SK-N-SH (cell line): ENCODE measurements at regions not wholly inside any gene's neighbourhood (a gene's known extent, or its start where the extent isn't known, plus 50 kb on each side); places are given as distances from the start of the nearest gene placed in this dataset.

Source experiments
- ELF1 ChIP-seq: IDR thresholded peaks from 2 replicates; pipeline ENCODE4 v1.4.0; 2012
- FOXJ3 ChIP-seq: sonication (generic); formaldehyde crosslinking; IDR thresholded peaks from 2 replicates; pipeline ENCODE4 v1.5.1; 2020; ENCODE audit warnings: mild to moderate bottlenecking, missing genetic modification reagents
- FOXM1 ChIP-seq: IDR thresholded peaks from 2 replicates; pipeline ENCODE4 v1.4.0; 2012; ENCODE audit warnings: low read depth, mild to moderate bottlenecking
- POLR2AphosphoS5 ChIP-seq: IDR thresholded peaks from 2 replicates; pipeline ENCODE4 v1.6.1; 2012; ENCODE audit warnings: low read depth, low read length
- RCOR1 ChIP-seq: fragments of 150-350 bp; IDR thresholded peaks from 2 replicates; pipeline ENCODE4 v1.6.1; 2017; ENCODE audit warnings: antibody characterized with exemption, low read length
- RFX5 ChIP-seq: IDR thresholded peaks from 2 replicates; pipeline ENCODE4 v1.6.1; 2012; ENCODE audit warnings: mild to moderate bottlenecking, improper control_type of control experiment, low read length
- YY1 ChIP-seq: IDR thresholded peaks from 2 replicates; pipeline ENCODE4 v1.4.0; 2012; ENCODE audit warnings: low read depth, mild to moderate bottlenecking
- TF ChIP-seq, protein P1 (sequence below): fragments of 200-600 bp; sonication (generic); IDR thresholded peaks from 2 replicates; pipeline ENCODE4 v1.6.1; 2017; ENCODE audit warnings: antibody characterized with exemption, mild to moderate bottlenecking, moderate library complexity
- TF ChIP-seq, protein P2 (sequence below): IDR thresholded peaks from 2 replicates; pipeline ENCODE4 v1.6.1; 2012; ENCODE audit warnings: mild to moderate bottlenecking, low read depth, low read length, moderate library complexity
- TF ChIP-seq, protein P3 (sequence below): fragments of 150-350 bp; IDR thresholded peaks from 2 replicates; pipeline ENCODE4 v1.6.1; 2016; ENCODE audit warnings: mild to moderate bottlenecking, low read depth, low read length
- TF ChIP-seq, protein P4 (sequence below): fragments of 150-350 bp; IDR thresholded peaks from 2 replicates; pipeline ENCODE4 v1.6.1; 2017; ENCODE audit warnings: antibody characterized with exemption, low read length, low read depth, borderline replicate concordance

DNA sequence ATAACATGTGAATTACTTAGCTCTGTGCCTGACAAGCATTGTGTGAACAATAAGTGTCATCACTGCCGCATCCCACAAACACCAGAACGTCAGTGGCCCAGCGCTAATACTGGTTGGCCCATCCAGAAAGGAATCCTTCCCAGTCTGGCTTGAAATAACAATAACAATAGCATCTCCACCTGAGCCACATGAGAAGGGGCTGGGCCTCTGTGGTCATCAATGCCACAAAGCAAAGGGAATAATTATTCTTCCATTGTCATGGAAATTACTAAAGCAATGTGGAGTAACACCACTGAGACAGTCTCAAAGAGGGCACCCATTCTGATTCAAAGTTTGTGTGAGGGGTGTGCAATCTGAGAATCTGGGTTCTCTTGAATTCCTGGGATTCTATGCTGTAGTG lies 105.7 kb upstream of the INHBA start:
- TF ChIP-seq FOXJ3, result no peak
- TF ChIP-seq, protein P1, sequence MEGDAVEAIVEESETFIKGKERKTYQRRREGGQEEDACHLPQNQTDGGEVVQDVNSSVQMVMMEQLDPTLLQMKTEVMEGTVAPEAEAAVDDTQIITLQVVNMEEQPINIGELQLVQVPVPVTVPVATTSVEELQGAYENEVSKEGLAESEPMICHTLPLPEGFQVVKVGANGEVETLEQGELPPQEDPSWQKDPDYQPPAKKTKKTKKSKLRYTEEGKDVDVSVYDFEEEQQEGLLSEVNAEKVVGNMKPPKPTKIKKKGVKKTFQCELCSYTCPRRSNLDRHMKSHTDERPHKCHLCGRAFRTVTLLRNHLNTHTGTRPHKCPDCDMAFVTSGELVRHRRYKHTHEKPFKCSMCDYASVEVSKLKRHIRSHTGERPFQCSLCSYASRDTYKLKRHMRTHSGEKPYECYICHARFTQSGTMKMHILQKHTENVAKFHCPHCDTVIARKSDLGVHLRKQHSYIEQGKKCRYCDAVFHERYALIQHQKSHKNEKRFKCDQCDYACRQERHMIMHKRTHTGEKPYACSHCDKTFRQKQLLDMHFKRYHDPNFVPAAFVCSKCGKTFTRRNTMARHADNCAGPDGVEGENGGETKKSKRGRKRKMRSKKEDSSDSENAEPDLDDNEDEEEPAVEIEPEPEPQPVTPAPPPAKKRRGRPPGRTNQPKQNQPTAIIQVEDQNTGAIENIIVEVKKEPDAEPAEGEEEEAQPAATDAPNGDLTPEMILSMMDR, result no peak
- no peak for TF ChIP-seq RFX5
- no peak for TF ChIP-seq RCOR1
- TF ChIP-seq, protein P2, sequence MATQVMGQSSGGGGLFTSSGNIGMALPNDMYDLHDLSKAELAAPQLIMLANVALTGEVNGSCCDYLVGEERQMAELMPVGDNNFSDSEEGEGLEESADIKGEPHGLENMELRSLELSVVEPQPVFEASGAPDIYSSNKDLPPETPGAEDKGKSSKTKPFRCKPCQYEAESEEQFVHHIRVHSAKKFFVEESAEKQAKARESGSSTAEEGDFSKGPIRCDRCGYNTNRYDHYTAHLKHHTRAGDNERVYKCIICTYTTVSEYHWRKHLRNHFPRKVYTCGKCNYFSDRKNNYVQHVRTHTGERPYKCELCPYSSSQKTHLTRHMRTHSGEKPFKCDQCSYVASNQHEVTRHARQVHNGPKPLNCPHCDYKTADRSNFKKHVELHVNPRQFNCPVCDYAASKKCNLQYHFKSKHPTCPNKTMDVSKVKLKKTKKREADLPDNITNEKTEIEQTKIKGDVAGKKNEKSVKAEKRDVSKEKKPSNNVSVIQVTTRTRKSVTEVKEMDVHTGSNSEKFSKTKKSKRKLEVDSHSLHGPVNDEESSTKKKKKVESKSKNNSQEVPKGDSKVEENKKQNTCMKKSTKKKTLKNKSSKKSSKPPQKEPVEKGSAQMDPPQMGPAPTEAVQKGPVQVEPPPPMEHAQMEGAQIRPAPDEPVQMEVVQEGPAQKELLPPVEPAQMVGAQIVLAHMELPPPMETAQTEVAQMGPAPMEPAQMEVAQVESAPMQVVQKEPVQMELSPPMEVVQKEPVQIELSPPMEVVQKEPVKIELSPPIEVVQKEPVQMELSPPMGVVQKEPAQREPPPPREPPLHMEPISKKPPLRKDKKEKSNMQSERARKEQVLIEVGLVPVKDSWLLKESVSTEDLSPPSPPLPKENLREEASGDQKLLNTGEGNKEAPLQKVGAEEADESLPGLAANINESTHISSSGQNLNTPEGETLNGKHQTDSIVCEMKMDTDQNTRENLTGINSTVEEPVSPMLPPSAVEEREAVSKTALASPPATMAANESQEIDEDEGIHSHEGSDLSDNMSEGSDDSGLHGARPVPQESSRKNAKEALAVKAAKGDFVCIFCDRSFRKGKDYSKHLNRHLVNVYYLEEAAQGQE, result no peak
- no peak for TF ChIP-seq YY1
- TF ChIP-seq FOXM1, result no peak
- TF ChIP-seq POLR2AphosphoS5, result no peak
- TF ChIP-seq, protein P3, sequence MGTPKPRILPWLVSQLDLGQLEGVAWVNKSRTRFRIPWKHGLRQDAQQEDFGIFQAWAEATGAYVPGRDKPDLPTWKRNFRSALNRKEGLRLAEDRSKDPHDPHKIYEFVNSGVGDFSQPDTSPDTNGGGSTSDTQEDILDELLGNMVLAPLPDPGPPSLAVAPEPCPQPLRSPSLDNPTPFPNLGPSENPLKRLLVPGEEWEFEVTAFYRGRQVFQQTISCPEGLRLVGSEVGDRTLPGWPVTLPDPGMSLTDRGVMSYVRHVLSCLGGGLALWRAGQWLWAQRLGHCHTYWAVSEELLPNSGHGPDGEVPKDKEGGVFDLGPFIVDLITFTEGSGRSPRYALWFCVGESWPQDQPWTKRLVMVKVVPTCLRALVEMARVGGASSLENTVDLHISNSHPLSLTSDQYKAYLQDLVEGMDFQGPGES, result no peak
- TF ChIP-seq, protein P4, sequence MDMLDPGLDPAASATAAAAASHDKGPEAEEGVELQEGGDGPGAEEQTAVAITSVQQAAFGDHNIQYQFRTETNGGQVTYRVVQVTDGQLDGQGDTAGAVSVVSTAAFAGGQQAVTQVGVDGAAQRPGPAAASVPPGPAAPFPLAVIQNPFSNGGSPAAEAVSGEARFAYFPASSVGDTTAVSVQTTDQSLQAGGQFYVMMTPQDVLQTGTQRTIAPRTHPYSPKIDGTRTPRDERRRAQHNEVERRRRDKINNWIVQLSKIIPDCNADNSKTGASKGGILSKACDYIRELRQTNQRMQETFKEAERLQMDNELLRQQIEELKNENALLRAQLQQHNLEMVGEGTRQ, result no peak
- no peak for TF ChIP-seq ELF1
